ENCODE measurements at regions not wholly inside any gene's neighbourhood (a gene's known extent, or its start where the extent isn't known, plus 50 kb on each side); places are given as distances from the start of the nearest gene placed in this dataset.

GRCh38 chr2:207477896-207478295 is 51.9 kb upstream of the CREB1 start:
- TF ChIP-seq HNF4A (conservative IDR thresholded peaks at IDR 0.05) = no peak
- TF ChIP-seq CTCF (IDR thresholded peaks at IDR 0.05; ENCODE audit: low read depth, low read length, missing input control) = no peak
- TF ChIP-seq GABPA (IDR thresholded peaks at IDR 0.05 in 1 of 2, conservative IDR thresholded peaks at IDR 0.05 in 1 of 2) = no peak
- no peak for TF ChIP-seq ATF3 (IDR thresholded peaks at IDR 0.05)

Measured in liver (tissue), 3 donors.